ENCODE measurements at regions not wholly inside any gene's neighbourhood (a gene's known extent, or its start where the extent isn't known, plus 50 kb on each side); places are given as distances from the start of the nearest gene placed in this dataset.

DNA sequence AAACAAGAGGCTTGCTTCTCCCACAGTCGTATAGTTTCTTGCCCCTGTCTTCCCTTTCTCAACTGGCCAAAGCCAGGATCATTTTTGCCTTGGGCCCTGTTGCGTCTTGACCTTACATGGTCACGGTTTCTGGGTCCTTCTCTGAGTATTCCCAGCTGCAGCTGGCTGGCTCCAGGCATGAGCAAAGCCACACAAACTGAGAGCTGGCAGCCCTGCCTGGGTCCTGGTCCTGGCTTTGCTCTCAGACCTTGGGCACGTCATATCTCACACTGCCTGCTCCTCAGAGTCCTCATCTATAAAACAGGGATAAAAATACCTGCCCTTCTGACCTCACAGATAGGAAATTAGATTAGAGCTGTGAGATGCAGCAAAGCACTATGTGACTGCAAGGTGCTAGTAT lies 277.6 kb downstream of the CBLN1 start:
- no peak for DNase-seq
- no peaks in the 10 kb centered on the region for H3K27me3 Mint-ChIP-seq (ENCODE audit: unreplicated experiment)
- no peaks in the 10 kb centered on the region for H3K9me3 Mint-ChIP-seq (ENCODE audit: unreplicated experiment)
- H3K36me3 Mint-ChIP-seq (ENCODE audit: unreplicated experiment) = no peaks in the 10 kb centered on the region
- peaks cover 5% of the 10 kb centered on the region for H3K4me1 Mint-ChIP-seq (ENCODE audit: low read depth, unreplicated experiment)
- TF ChIP-seq, protein P1, sequence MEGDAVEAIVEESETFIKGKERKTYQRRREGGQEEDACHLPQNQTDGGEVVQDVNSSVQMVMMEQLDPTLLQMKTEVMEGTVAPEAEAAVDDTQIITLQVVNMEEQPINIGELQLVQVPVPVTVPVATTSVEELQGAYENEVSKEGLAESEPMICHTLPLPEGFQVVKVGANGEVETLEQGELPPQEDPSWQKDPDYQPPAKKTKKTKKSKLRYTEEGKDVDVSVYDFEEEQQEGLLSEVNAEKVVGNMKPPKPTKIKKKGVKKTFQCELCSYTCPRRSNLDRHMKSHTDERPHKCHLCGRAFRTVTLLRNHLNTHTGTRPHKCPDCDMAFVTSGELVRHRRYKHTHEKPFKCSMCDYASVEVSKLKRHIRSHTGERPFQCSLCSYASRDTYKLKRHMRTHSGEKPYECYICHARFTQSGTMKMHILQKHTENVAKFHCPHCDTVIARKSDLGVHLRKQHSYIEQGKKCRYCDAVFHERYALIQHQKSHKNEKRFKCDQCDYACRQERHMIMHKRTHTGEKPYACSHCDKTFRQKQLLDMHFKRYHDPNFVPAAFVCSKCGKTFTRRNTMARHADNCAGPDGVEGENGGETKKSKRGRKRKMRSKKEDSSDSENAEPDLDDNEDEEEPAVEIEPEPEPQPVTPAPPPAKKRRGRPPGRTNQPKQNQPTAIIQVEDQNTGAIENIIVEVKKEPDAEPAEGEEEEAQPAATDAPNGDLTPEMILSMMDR (IDR thresholded peaks at IDR 0.05; ENCODE audit: partially characterized antibody, unreplicated experiment) = no peak
- H3K27ac Mint-ChIP-seq (ENCODE audit: unreplicated experiment) = peak overlapping the region; percentile 14
- H3K4me3 Mint-ChIP-seq (ENCODE audit: unreplicated experiment) = no peak overlapping the region

DNA sequence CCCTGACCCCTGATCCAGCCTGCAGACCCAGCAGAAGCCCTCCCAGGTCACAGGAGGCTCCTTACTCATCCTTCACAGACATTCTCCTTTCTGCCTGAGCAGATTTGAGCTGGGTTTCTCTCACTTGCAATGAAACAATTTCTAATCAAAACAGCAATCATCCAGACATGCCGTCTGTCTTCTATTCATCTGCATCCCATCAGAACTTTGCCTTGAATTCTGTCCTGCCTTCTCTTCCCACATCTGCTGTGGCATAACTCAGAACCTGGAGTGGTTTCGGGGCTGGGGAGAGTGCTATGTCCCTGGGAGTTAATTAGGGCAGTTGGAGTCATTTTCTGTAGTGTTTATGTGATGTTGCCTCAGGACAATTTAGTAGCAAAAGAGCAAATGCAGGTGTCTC lies 278.6 kb downstream of the CBLN1 start:
- H3K36me3 Mint-ChIP-seq (ENCODE audit: unreplicated experiment) = no peaks in the 10 kb centered on the region
- TF ChIP-seq, protein P1 (IDR thresholded peaks at IDR 0.05; ENCODE audit: partially characterized antibody, unreplicated experiment) = no peak
- no peaks in the 10 kb centered on the region for H3K27me3 Mint-ChIP-seq (ENCODE audit: unreplicated experiment)

DNA sequence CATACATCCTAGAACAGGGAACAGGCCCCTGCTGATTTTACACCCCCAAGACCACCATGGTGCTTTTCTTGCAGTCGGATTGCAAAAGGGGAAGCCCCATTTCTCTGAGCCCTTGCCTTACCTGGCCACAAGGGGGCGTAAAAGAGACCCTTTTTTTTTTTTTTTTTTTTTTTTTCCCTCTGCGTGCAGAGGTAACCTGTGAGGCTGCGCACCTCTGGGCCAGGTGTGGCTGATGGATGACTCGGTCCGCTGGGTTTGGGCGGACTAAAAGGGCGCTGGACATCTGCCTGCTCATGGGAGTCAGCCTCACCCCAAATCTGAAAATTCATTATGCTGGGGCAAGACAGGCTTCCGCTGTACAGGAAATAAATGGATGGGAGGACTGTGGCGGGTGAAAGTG lies 281.0 kb downstream of the CBLN1 start:
- no peak for DNase-seq
- Mint-ChIP-seq H3K9me3 (ENCODE audit: unreplicated experiment) (no peaks in the 10 kb centered on the region), H3K27ac (ENCODE audit: unreplicated experiment) (no peak overlapping the region), H3K4me3 (ENCODE audit: unreplicated experiment) (no peak overlapping the region), H3K4me1 (ENCODE audit: low read depth, unreplicated experiment) (peaks cover 13% of the 10 kb centered on the region), H3K27me3 (ENCODE audit: unreplicated experiment) (peaks cover 4% of the 10 kb centered on the region), H3K36me3 (ENCODE audit: unreplicated experiment) (no peaks in the 10 kb centered on the region)
- TF ChIP-seq, protein P1 (IDR thresholded peaks at IDR 0.05; ENCODE audit: partially characterized antibody, unreplicated experiment) = peak; percentile 91

More for the DNA sequence above, 278.6 kb downstream of the CBLN1 start:
- H3K4me1 Mint-ChIP-seq (ENCODE audit: low read depth, unreplicated experiment) = peaks cover 7% of the 10 kb centered on the region
- DNase-seq = no peak
- peak overlapping the region; percentile 2 for H3K27ac Mint-ChIP-seq (ENCODE audit: unreplicated experiment)
- H3K4me3 Mint-ChIP-seq (ENCODE audit: unreplicated experiment) = no peak overlapping the region
- H3K9me3 Mint-ChIP-seq (ENCODE audit: unreplicated experiment) = no peaks in the 10 kb centered on the region

DNA sequence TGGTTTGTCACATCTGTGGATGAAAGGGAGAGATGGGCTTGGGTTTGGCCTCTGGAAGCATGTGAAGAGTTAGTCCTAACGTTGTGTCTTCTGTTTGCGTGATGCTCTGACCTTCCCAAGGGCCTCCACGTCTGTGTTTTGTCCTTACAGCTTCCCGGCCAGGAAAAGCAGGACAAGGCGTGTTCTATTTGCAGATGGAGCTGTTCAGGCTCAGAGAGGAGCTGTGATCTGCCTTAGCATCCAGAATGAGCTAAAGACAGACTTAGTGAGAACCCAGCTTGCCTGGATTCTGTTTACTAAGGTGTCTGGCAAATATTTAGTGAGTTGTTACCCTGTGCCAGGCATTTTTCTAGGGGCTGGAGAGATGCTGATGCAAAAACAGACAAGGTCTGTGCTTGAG lies 282.1 kb downstream of the CBLN1 start:
- no peak for DNase-seq
- Mint-ChIP-seq H3K27me3 (ENCODE audit: unreplicated experiment) (peaks cover 4% of the 10 kb centered on the region), H3K27ac (ENCODE audit: unreplicated experiment) (no peak overlapping the region), H3K36me3 (ENCODE audit: unreplicated experiment) (no peaks in the 10 kb centered on the region), H3K4me3 (ENCODE audit: unreplicated experiment) (no peak overlapping the region), H3K9me3 (ENCODE audit: unreplicated experiment) (no peaks in the 10 kb centered on the region), H3K4me1 (ENCODE audit: low read depth, unreplicated experiment) (peaks cover 14% of the 10 kb centered on the region)
- TF ChIP-seq, protein P1 (IDR thresholded peaks at IDR 0.05; ENCODE audit: partially characterized antibody, unreplicated experiment) = no peak

DNA sequence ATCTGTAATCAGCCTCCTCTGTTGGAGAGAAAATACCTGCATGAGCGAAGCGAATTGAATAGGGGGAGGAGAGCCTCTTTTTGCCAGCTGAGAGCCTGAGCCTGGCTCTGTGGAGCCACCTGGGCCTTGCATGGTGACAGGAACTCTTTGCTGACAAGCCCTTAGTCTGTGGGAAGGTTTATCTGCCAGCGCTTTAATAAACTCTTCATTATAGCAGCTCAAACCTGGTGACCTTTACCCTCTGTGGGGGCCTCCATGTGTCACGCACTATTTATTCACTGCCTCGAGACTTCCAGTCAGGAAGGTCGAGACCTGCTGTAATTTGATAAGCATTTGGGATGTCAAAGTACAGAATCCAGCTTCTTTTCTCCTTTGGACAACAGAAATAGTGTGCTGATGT lies 282.6 kb downstream of the CBLN1 start:
- H3K4me3 Mint-ChIP-seq (ENCODE audit: unreplicated experiment) = no peak overlapping the region
- no peak overlapping the region for H3K27ac Mint-ChIP-seq (ENCODE audit: unreplicated experiment)
- H3K27me3 Mint-ChIP-seq (ENCODE audit: unreplicated experiment) = peaks cover 4% of the 10 kb centered on the region
- TF ChIP-seq, protein P1 (IDR thresholded peaks at IDR 0.05; ENCODE audit: partially characterized antibody, unreplicated experiment) = no peak
- H3K9me3 Mint-ChIP-seq (ENCODE audit: unreplicated experiment) = no peaks in the 10 kb centered on the region
- no peak for DNase-seq
- peaks cover 14% of the 10 kb centered on the region for H3K4me1 Mint-ChIP-seq (ENCODE audit: low read depth, unreplicated experiment)
- no peaks in the 10 kb centered on the region for H3K36me3 Mint-ChIP-seq (ENCODE audit: unreplicated experiment)

All from glutamatergic neuron (in vitro differentiated cells).